Dermis microvascular lymphatic vessel endothelial cell (primary cell): ENCODE measurements at regions not wholly inside any gene's neighbourhood (a gene's known extent, or its start where the extent isn't known, plus 50 kb on each side); places are given as distances from the start of the nearest gene placed in this dataset.

Experiments used
- DNase-seq, 2 donors: peaks; one replicate each; pipeline versions ENCODE4 v3.0.0 to v3.0.0-alpha.2; 2010; ENCODE audit warnings: low read depth in 2 of 2

- no peak for DNase-seq
These were observed 774.4 kb downstream of the HDGFL1 start for GRCh38 chr6:23343610-23344306.

- no peak for DNase-seq
These were observed 777.8 kb upstream of the NRSN1 start for GRCh38 chr6:23348185-23348584.

- DNase-seq: peak; percentile 26 to 72
These were observed 776.4 kb upstream of the NRSN1 start for GRCh38 chr6:23349521-23350147.

GRCh38 chr6:23350752-23351453, 775.1 kb upstream of the NRSN1 start:
- no peak for DNase-seq

GRCh38 chr6:23354004-23354403, 772.0 kb upstream of the NRSN1 start:
- no peak for DNase-seq

- DNase-seq: no peak
These were observed 768.7 kb upstream of the NRSN1 start for GRCh38 chr6:23357185-23357766.

- DNase-seq: no peak
These were observed 760.3 kb upstream of the NRSN1 start for GRCh38 chr6:23365732-23366131.

- no peak for DNase-seq
These were observed 758.7 kb upstream of the NRSN1 start for GRCh38 chr6:23367311-23367710.

- DNase-seq: no peak
These were observed 757.5 kb upstream of the NRSN1 start for GRCh38 chr6:23368557-23368956.

GRCh38 chr6:23370051-23370450, 756.0 kb upstream of the NRSN1 start:
- DNase-seq: no peak

GRCh38 chr6:23371132-23371915, 754.7 kb upstream of the NRSN1 start:
- DNase-seq: no peak

GRCh38 chr6:23377830-23378229, 748.2 kb upstream of the NRSN1 start:
- DNase-seq: no peak

GRCh38 chr6:23380465-23380864, 745.5 kb upstream of the NRSN1 start:
- no peak for DNase-seq

GRCh38 chr6:23388086-23388783, 737.8 kb upstream of the NRSN1 start:
- DNase-seq: no peak

GRCh38 chr6:23389386-23389785, 736.6 kb upstream of the NRSN1 start:
- DNase-seq: no peak

GRCh38 chr6:23390221-23390620, 735.8 kb upstream of the NRSN1 start:
- no peak for DNase-seq

GRCh38 chr6:23394681-23395080, 731.3 kb upstream of the NRSN1 start:
- no peak for DNase-seq

GRCh38 chr6:23395381-23395780, 730.6 kb upstream of the NRSN1 start:
- no peak for DNase-seq

- DNase-seq: no peak
These were observed 729.1 kb upstream of the NRSN1 start for GRCh38 chr6:23396949-23397348.

- DNase-seq: no peak
These were observed 722.6 kb upstream of the NRSN1 start for GRCh38 chr6:23403460-23403859.

GRCh38 chr6:23409531-23409930, 716.5 kb upstream of the NRSN1 start:
- no peak for DNase-seq
